ENCODE measurements at regions not wholly inside any gene's neighbourhood (a gene's known extent, or its start where the extent isn't known, plus 50 kb on each side); places are given as distances from the start of the nearest gene placed in this dataset.

GRCh38 chr12:75887979-75888378, 143.6 kb downstream of the PHLDA1 start:
- ChIA-PET POLR2A (no interaction called here), CTCF (no interaction called here)
- no peaks in the 10 kb centered on the region for H3K36me3 Mint-ChIP-seq
- no peak overlapping the region for H3K27ac Mint-ChIP-seq
- H3K27me3 Mint-ChIP-seq, result peaks cover 8 to 60% (median 24%) of the 10 kb centered on the region in 5 donors
- H3K9me3 Mint-ChIP-seq, result peaks cover 0 to 2% (median 0%) of the 10 kb centered on the region in 11 donors
- Histone ChIP-seq H3K4me1 (ENCODE audit: control insufficient read depth in 2 of 2, insufficient read depth in 2 of 2, low read length in 2 of 2) (no peaks in the 10 kb centered on the region), H3K9me3 (ENCODE audit: control insufficient read depth in 2 of 3, low read length in 3 of 3) (no peaks in the 10 kb centered on the region), H3K27ac (ENCODE audit: low read depth, low read length) (no peak overlapping the region), H3K27me3 (ENCODE audit: control insufficient read depth in 2 of 2, insufficient read depth in 2 of 2, low read length in 2 of 2) (no peaks in the 10 kb centered on the region), H3K36me3 (ENCODE audit: control insufficient read depth in 2 of 3, insufficient read depth in 3 of 3, low read length in 3 of 3) (no peaks in the 10 kb centered on the region), H3K4me3 (ENCODE audit: low read length) (no peak overlapping the region)
- intact Hi-C loops (cut with micrococcal nuclease), result no loop called here
- peaks cover 0 to 2% (median 0%) of the 10 kb centered on the region in 7 donors for H3K4me1 Mint-ChIP-seq
- ATAC-seq (no peak), DNase-seq (no peak)
- no peak overlapping the region for H3K4me3 Mint-ChIP-seq

GRCh38 chr12:75884465-75884985, 147.1 kb downstream of the PHLDA1 start:
- intact Hi-C loops (cut with micrococcal nuclease), result no loop called here
- no peak overlapping the region for H3K27ac Mint-ChIP-seq

GRCh38 chr12:75883241-75883640, 148.3 kb downstream of the PHLDA1 start:
- H3K4me1 Mint-ChIP-seq, result peaks cover 0 to 2% (median 0%) of the 10 kb centered on the region in 7 donors
- CTCF ChIA-PET, result no interaction called here
- H3K27me3 Mint-ChIP-seq, result peaks cover 0 to 51% (median 10%) of the 10 kb centered on the region in 5 donors
- POLR2A ChIA-PET, result no interaction called here
- H3K4me3 Mint-ChIP-seq, result no peak overlapping the region
- no peak for ATAC-seq
- intact Hi-C loops (cut with micrococcal nuclease), result no loop called here
- no peaks in the 10 kb centered on the region for H3K27me3 ChIP-seq (ENCODE audit: control insufficient read depth in 2 of 2, insufficient read depth in 2 of 2, low read length in 2 of 2)
- no peaks in the 10 kb centered on the region for H3K4me1 ChIP-seq (ENCODE audit: control insufficient read depth in 2 of 2, insufficient read depth in 2 of 2, low read length in 2 of 2)
- H3K9me3 ChIP-seq (ENCODE audit: control insufficient read depth in 2 of 3, low read length in 3 of 3), result no peaks in the 10 kb centered on the region
- no peaks in the 10 kb centered on the region for H3K36me3 Mint-ChIP-seq
- peaks cover 0 to 2% (median 0%) of the 10 kb centered on the region in 11 donors for H3K9me3 Mint-ChIP-seq
- no peak overlapping the region for H3K4me3 ChIP-seq (ENCODE audit: low read length)
- no peak overlapping the region for H3K27ac ChIP-seq (ENCODE audit: low read depth, low read length)
- no peak for DNase-seq
- H3K36me3 ChIP-seq (ENCODE audit: control insufficient read depth in 2 of 3, insufficient read depth in 3 of 3, low read length in 3 of 3), result no peaks in the 10 kb centered on the region
- no peak overlapping the region for H3K27ac Mint-ChIP-seq

More at GRCh38 chr12:75884465-75884985, 147.1 kb downstream of the PHLDA1 start:
- H3K27ac ChIP-seq (ENCODE audit: low read depth, low read length), result no peak overlapping the region
- peaks cover 0 to 2% (median 0%) of the 10 kb centered on the region in 11 donors for H3K9me3 Mint-ChIP-seq
- H3K4me1 ChIP-seq (ENCODE audit: control insufficient read depth in 2 of 2, insufficient read depth in 2 of 2, low read length in 2 of 2), result no peaks in the 10 kb centered on the region
- no peaks in the 10 kb centered on the region for H3K27me3 ChIP-seq (ENCODE audit: control insufficient read depth in 2 of 2, insufficient read depth in 2 of 2, low read length in 2 of 2)
- H3K4me1 Mint-ChIP-seq, result peaks cover 0 to 2% (median 0%) of the 10 kb centered on the region in 7 donors
- H3K27me3 Mint-ChIP-seq, result peaks cover 8 to 55% (median 18%) of the 10 kb centered on the region in 5 donors
- H3K36me3 ChIP-seq (ENCODE audit: control insufficient read depth in 2 of 3, insufficient read depth in 3 of 3, low read length in 3 of 3), result no peaks in the 10 kb centered on the region
- DNase-seq (no peak), ATAC-seq (no peak)
- no peak overlapping the region for H3K4me3 ChIP-seq (ENCODE audit: low read length)
- ChIA-PET CTCF (no interaction called here), POLR2A (no interaction called here)
- H3K4me3 Mint-ChIP-seq, result no peak overlapping the region
- no peaks in the 10 kb centered on the region for H3K36me3 Mint-ChIP-seq
- no peaks in the 10 kb centered on the region for H3K9me3 ChIP-seq (ENCODE audit: control insufficient read depth in 2 of 3, low read length in 3 of 3)

- no peaks in the 10 kb centered on the region for H3K4me1 ChIP-seq (ENCODE audit: control insufficient read depth in 2 of 2, insufficient read depth in 2 of 2, low read length in 2 of 2)
- Mint-ChIP-seq H3K9me3 (peaks cover 0 to 2% (median 0%) of the 10 kb centered on the region in 11 donors), H3K4me3 (no peak overlapping the region), H3K4me1 (peaks cover 0 to 2% (median 0%) of the 10 kb centered on the region in 7 donors), H3K36me3 (no peaks in the 10 kb centered on the region), H3K27me3 (peaks cover 0 to 47% (median 10%) of the 10 kb centered on the region in 5 donors), H3K27ac (no peak overlapping the region)
- ATAC-seq, result no peak
- no peaks in the 10 kb centered on the region for H3K27me3 ChIP-seq (ENCODE audit: control insufficient read depth in 2 of 2, insufficient read depth in 2 of 2, low read length in 2 of 2)
- CTCF ChIA-PET, result no interaction called here
- H3K9me3 ChIP-seq (ENCODE audit: control insufficient read depth in 2 of 3, low read length in 3 of 3), result no peaks in the 10 kb centered on the region
- no peak for DNase-seq
- no peak overlapping the region for H3K27ac ChIP-seq (ENCODE audit: low read depth, low read length)
- H3K36me3 ChIP-seq (ENCODE audit: control insufficient read depth in 2 of 3, insufficient read depth in 3 of 3, low read length in 3 of 3), result no peaks in the 10 kb centered on the region
- H3K4me3 ChIP-seq (ENCODE audit: low read length), result no peak overlapping the region
- POLR2A ChIA-PET, result no interaction called here
- intact Hi-C loops (cut with micrococcal nuclease), result no loop called here
These were observed 149.2 kb downstream of the PHLDA1 start for GRCh38 chr12:75882421-75882820.

GRCh38 chr12:75881920-75882319, 149.7 kb downstream of the PHLDA1 start:
- Mint-ChIP-seq H3K9me3 (peaks cover 0 to 2% (median 0%) of the 10 kb centered on the region in 11 donors), H3K27me3 (peaks cover 0 to 46% (median 10%) of the 10 kb centered on the region in 5 donors), H3K36me3 (no peaks in the 10 kb centered on the region), H3K4me1 (peaks cover 0 to 2% (median 0%) of the 10 kb centered on the region in 7 donors), H3K4me3 (no peak overlapping the region), H3K27ac (no peak overlapping the region)
- H3K4me1 ChIP-seq (ENCODE audit: control insufficient read depth in 2 of 2, insufficient read depth in 2 of 2, low read length in 2 of 2), result no peaks in the 10 kb centered on the region
- H3K27ac ChIP-seq (ENCODE audit: low read depth, low read length), result no peak overlapping the region
- H3K9me3 ChIP-seq (ENCODE audit: control insufficient read depth in 2 of 3, low read length in 3 of 3), result no peaks in the 10 kb centered on the region
- intact Hi-C loops (cut with micrococcal nuclease), result no loop called here
- CTCF ChIA-PET, result no interaction called here
- no peaks in the 10 kb centered on the region for H3K36me3 ChIP-seq (ENCODE audit: control insufficient read depth in 2 of 3, insufficient read depth in 3 of 3, low read length in 3 of 3)
- no peak overlapping the region for H3K4me3 ChIP-seq (ENCODE audit: low read length)
- no peak for ATAC-seq
- H3K27me3 ChIP-seq (ENCODE audit: control insufficient read depth in 2 of 2, insufficient read depth in 2 of 2, low read length in 2 of 2), result no peaks in the 10 kb centered on the region
- POLR2A ChIA-PET, result no interaction called here
- no peak for DNase-seq

- no peaks in the 10 kb centered on the region for H3K27me3 ChIP-seq (ENCODE audit: control insufficient read depth in 2 of 2, insufficient read depth in 2 of 2, low read length in 2 of 2)
- Mint-ChIP-seq H3K4me3 (no peak overlapping the region), H3K36me3 (peaks cover 0 to 2% (median 0%) of the 10 kb centered on the region in 5 donors), H3K9me3 (peaks cover 0 to 8% (median 0%) of the 10 kb centered on the region in 11 donors), H3K27me3 (peaks cover 7 to 31% (median 14%) of the 10 kb centered on the region in 5 donors), H3K27ac (no peak overlapping the region), H3K4me1 (peaks cover 0 to 5% (median 0%) of the 10 kb centered on the region in 7 donors)
- no peak overlapping the region for H3K4me3 ChIP-seq (ENCODE audit: low read length)
- H3K9me3 ChIP-seq (ENCODE audit: control insufficient read depth in 2 of 3, low read length in 3 of 3), result no peaks in the 10 kb centered on the region
- CTCF ChIA-PET, result no interaction called here
- POLR2A ChIA-PET, result no interaction called here
- H3K27ac ChIP-seq (ENCODE audit: low read depth, low read length), result no peak overlapping the region
- intact Hi-C loops (cut with micrococcal nuclease), result no loop called here
- H3K36me3 ChIP-seq (ENCODE audit: control insufficient read depth in 2 of 3, insufficient read depth in 3 of 3, low read length in 3 of 3), result no peaks in the 10 kb centered on the region
- H3K4me1 ChIP-seq (ENCODE audit: control insufficient read depth in 2 of 2, insufficient read depth in 2 of 2, low read length in 2 of 2), result no peaks in the 10 kb centered on the region
- ATAC-seq (no peak), DNase-seq (no peak)
These were observed 153.6 kb downstream of the PHLDA1 start for GRCh38 chr12:75877763-75878621.

Measured in naive thymus-derived CD4-positive, alpha-beta T cell (primary cell).